ENCODE measurements at regions not wholly inside any gene's neighbourhood (a gene's known extent, or its start where the extent isn't known, plus 50 kb on each side); places are given as distances from the start of the nearest gene placed in this dataset.

DNA sequence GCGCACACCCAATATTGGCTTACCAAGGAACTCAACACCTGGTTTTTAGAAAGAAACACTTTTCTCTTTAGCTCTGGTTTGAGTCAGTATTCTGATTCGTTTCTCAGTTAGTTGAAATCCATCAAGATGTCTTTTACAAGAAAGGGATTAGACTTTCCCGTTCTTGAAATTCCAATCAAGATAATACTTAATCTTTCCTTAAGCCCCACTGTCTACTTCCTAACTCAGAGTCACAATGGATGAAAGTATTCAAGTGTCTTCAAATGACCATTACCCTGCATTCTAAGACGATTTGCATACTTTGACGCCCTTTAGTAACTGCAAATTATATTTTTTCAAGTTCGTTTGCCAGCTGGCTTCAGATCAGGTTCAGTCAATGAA lies 189.8 kb downstream of the USP22 start:
- TF ChIP-seq CTCF (conservative IDR thresholded peaks at IDR 0.05 in 1 of 2, IDR thresholded peaks at IDR 0.05 in 1 of 2; ENCODE audit: low read depth in 1 of 2, low read length in 2 of 2) (no peak), EZH2 (IDR thresholded peaks at IDR 0.05; ENCODE audit: low read length, missing control alignments) (no peak)
